NCI-H748 treated with DMSO at 0.1 percent for 48 hours (cell line): ENCODE measurements at regions not wholly inside any gene's neighbourhood (a gene's known extent, or its start where the extent isn't known, plus 50 kb on each side); places are given as distances from the start of the nearest gene placed in this dataset.
A peak's percentile ranks its signal among the peaks of the same experiment; 100 is the strongest.

Experiments used
- DNase-seq: peaks from one replicate; lab custom pipeline; 2025; lab: John Stamatoyannopoulos, UW

- no peak for DNase-seq
These were observed 117.2 kb downstream of the SLC25A24 start for GRCh38 chr1:108082738-108083562.

- no peak for DNase-seq
These were observed 117.0 kb upstream of the VAV3 start for GRCh38 chr1:108082001-108082400.

- no peak for DNase-seq
These were observed 115.5 kb upstream of the VAV3 start for GRCh38 chr1:108080448-108080847.

DNA sequence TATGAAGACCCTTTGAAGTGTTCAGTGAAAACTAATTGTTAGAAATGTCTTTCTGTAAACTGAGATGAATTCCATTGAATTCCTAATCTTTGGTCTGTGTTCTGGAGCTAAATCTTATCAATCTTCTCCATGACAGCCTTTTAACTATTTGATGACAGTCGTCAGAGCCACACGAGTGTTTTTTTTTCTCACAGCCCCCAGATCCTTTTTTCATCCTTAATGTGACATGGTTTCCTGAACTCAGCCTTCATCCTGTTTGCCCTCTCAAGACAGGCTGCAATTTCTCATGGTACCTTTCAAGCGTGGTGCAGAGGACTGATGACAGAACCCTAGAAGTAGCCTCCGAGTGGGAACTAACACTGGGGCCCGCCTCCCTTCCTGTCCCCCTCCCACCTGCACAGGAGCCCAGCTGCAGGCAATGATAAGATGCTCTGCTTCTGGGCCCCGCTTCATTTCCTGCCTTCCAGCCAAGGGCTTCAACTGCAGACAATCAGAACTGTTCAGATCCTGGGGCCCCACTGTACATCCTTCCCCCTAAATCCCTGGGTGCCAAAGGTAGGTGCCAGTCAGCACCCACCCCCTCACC lies 114.6 kb upstream of the VAV3 start:
- no peak for DNase-seq

DNA sequence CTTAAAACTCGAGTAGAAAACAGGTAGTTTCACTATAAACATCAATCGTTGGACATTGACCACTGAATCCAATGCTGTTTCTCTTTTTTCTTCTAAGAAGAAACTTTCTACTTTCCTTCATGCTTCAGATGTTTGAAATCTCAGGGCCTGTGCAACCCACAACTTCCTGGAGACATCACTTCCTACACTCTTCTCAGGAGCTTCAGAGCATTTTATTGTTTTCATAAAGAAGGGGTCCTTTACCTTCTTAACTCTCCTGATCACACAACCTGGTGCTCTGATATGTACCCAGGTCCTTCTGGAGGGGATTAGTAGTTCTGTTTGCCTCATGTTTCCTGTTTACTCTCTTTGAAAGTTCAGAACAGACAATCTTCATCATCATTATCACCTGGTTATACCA lies 113.0 kb upstream of the VAV3 start:
- no peak for DNase-seq

GRCh38 chr1:108075055-108075454 lies 110.1 kb upstream of the VAV3 start:
- DNase-seq = no peak

GRCh38 chr1:108072776-108073175 lies 107.8 kb upstream of the VAV3 start:
- DNase-seq = no peak

GRCh38 chr1:108072212-108072611 lies 107.2 kb upstream of the VAV3 start:
- DNase-seq = no peak

- no peak for DNase-seq
These were observed 106.6 kb upstream of the VAV3 start for GRCh38 chr1:108071601-108072000.

GRCh38 chr1:108070662-108071061 lies 105.7 kb upstream of the VAV3 start:
- DNase-seq = no peak

DNA sequence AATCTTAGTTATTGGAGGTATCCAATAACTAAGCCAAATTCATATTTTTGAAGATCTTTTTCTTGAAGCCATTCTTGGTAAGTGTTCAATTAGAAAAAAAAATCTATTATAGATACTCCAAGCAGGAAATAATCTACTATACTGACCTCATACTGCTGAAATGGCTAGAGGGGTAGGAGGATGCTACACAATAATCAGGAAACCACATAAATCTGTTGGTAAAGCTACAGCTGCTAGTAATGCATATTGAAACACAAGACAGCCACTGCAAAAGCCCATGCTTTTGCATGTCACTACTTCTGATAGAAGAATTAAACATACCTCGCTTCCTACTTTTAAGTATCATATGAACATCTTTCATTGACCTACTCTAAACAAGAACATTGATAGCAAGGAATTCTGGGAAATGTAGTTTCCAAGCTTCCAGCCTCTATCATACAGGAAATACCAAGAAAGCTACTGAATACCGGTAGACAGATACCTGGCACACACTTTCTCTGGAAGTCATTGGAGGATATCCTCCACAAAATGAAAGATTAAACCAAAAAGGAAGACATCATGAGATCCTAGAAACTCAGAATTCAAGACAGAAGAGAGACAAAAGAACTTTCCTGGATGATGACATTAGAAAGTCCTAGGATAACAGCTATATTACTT lies 103.0 kb upstream of the VAV3 start:
- DNase-seq = no peak

DNA sequence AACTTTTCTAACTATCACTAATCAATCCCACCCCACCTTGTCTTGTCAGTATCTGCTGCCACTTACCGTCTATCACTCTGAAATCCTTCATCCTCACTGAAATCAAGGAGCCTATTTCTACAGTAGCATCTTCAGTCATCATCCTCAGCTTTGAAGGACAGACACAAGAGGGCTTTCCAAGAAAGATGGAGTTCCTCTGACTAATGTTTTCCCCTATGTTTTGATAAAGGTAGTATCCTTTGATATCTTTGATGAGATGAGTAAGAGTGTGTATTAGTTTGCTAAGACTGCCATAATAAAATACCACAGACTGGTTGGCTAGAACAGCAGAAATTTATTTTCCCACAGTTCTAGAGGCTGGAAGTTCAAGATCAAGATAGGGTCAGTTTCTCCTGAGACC lies 101.8 kb upstream of the VAV3 start:
- DNase-seq = no peak

DNA sequence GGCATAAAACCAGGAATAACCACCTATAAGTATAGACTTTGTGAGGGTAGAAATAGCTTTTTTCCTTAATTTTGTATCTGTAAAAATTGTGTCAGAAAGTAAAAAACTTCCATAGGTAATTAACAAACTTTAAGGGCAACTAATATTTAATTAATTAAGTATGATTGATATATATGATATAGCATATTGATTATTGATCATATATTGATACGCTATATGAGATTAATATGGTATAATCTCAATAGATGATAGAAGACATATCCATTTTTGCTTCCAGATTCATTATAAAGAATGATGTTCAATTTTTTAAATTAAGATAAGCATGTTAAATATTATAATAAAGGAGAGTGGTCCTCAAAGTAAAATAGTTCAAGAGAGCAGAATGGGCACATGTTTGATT lies 99.3 kb upstream of the VAV3 start:
- DNase-seq = no peak

GRCh38 chr1:108063703-108064102 lies 98.7 kb upstream of the VAV3 start:
- no peak for DNase-seq

GRCh38 chr1:108059945-108060344 lies 95.0 kb upstream of the VAV3 start:
- no peak for DNase-seq

- no peak for DNase-seq
These were observed 92.6 kb upstream of the VAV3 start for GRCh38 chr1:108057541-108057940.

GRCh38 chr1:108056436-108056990 lies 91.5 kb upstream of the VAV3 start:
- DNase-seq = no peak

GRCh38 chr1:108055387-108055786 lies 90.4 kb upstream of the VAV3 start:
- DNase-seq = no peak

DNA sequence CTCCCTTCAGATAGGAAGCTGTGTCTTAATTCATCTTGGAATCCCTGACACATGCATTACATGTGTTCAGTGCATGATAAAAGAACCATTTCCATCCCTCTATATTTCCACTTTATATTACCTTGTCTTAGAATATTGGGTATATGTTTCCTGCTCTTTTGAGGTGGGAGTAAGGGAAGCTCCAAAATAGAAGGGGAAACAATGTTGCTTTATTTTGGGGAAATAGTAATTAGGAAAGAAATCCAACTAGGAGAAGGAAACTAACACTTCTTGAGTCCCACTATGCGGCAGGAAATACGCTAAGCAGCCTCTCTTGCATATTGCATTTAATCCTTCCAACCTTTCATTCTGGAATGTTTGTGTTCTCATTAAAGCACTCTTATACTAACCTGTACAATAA lies 89.4 kb upstream of the VAV3 start:
- no peak for DNase-seq

DNA sequence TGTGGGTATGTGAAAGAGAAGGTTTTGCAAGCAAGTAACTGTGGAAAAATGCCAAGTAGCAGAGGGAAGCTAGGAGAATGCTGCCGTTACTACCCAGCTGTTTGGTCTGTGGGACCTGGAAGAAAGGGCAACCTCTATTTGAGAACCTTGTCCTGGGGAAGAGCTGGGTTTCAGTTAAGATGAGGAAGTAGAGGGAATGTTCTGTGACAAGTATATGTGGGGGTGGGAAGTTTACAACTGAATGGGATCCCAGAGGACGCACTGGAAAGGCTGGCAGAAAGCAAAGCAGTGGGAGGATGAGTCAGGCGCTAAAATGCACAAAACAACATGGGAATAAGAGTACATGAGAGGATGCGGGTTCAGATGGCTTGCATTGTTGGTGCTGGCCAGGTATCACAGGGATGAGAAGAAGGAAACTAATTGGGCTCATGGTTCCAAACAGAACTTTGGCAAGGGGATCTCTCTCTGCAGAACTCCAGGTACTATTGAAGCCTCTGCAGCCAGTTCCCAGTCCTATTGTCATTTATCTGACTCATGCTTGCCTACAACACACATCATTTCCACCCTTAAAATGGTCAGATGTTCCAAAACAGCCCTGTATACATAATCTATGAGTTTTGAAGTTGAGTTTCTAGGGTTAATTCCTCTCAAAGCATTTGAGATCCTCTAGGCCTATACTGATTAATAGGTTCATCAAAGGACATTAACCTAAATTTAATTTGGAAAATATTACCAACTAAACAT lies 88.5 kb upstream of the VAV3 start:
- DNase-seq = no peak

GRCh38 chr1:108051631-108052377 lies 86.8 kb upstream of the VAV3 start:
- DNase-seq = peak; percentile 76
